PC-9 (cell line): ENCODE measurements at regions not wholly inside any gene's neighbourhood (a gene's known extent, or its start where the extent isn't known, plus 50 kb on each side); places are given as distances from the start of the nearest gene placed in this dataset.

Experiments used
- EZH2 ChIP-seq: fragments of 200-600 bp; sonication (generic); IDR thresholded peaks from 2 replicates; pipeline ENCODE4 v1.8.0; 2017; ENCODE audit warnings: antibody characterized with exemption, low read depth
- TF ChIP-seq, protein P1 (sequence below): fragments of 200-600 bp; sonication (generic); conservative IDR thresholded peaks from 2 replicates; pipeline ENCODE4 v1.6.1; 2017; ENCODE audit warnings: mixed run types, antibody characterized with exemption, mild to moderate bottlenecking, moderate library complexity

DNA sequence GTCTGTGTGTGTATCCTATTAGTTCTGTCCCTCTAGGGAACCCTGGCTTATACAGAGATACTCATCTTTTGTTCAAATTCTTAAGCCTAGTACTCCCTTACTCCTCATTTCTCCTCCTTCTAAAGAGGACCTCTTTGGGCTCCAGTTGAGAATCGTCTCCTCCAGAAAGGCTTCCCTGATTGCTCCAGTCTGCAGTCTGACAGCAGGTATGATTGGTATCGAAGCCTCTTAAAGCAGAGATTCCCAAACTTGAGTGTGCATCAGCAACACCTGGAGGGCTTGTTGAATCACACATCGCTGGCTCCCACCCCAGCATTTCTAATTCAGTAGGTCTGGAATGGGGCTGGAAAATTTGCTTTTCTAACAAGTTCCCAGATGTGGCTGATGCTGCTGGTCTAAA is 60.9 kb upstream of the NMNAT3 start:
- TF ChIP-seq, protein P1, sequence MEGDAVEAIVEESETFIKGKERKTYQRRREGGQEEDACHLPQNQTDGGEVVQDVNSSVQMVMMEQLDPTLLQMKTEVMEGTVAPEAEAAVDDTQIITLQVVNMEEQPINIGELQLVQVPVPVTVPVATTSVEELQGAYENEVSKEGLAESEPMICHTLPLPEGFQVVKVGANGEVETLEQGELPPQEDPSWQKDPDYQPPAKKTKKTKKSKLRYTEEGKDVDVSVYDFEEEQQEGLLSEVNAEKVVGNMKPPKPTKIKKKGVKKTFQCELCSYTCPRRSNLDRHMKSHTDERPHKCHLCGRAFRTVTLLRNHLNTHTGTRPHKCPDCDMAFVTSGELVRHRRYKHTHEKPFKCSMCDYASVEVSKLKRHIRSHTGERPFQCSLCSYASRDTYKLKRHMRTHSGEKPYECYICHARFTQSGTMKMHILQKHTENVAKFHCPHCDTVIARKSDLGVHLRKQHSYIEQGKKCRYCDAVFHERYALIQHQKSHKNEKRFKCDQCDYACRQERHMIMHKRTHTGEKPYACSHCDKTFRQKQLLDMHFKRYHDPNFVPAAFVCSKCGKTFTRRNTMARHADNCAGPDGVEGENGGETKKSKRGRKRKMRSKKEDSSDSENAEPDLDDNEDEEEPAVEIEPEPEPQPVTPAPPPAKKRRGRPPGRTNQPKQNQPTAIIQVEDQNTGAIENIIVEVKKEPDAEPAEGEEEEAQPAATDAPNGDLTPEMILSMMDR = no peak
- TF ChIP-seq EZH2 = no peak
